Spleen (tissue), 7 donors: ENCODE measurements at regions not wholly inside any gene's neighbourhood (a gene's known extent, or its start where the extent isn't known, plus 50 kb on each side); places are given as distances from the start of the nearest gene placed in this dataset.

ENCODE experiments used
- CTCF ChIP-seq, 11 experiments: fragments of 200-600 bp in 7 of 11; fragments of 450-650 bp in 4 of 11; sonication (generic) in 4 of 11; IDR thresholded peaks in 8 of 11; conservative IDR thresholded peaks in 3 of 11; 1 replicate in 7 of 11; 2 replicates in 4 of 11; pipeline versions ENCODE4 v1.4.0 to v1.8.0; 2016 to 2021; ENCODE audit warnings: antibody characterized with exemption in 11 of 11, inconsistent platforms in 4 of 11, mild to moderate bottlenecking in 1 of 11
- POLR2A ChIP-seq, 3 donors: fragments of 450-650 bp; IDR thresholded peaks; one replicate each; pipeline ENCODE4 v1.5.1; 2017; ENCODE audit warnings: antibody characterized with exemption in 3 of 3, mild to moderate bottlenecking in 1 of 3
- donor health status: DM: no; HTN: no; CAD: no; lungs with moderate emphysema.
- donor health status: DM: no; HTN: no; CAD: no.
- donor health status: DM: no; HTN: no; CAD: no.

GRCh38 chr12:67068761-67069450, 200.3 kb upstream of the CAND1 start:
- no peak for TF ChIP-seq CTCF (IDR thresholded peaks at IDR 0.05 in 8 of 11, conservative IDR thresholded peaks at IDR 0.05 in 3 of 11)
- TF ChIP-seq POLR2A (IDR thresholded peaks at IDR 0.05), result no peak
